Lung (tissue), 11 donors: ENCODE measurements at regions not wholly inside any gene's neighbourhood (a gene's known extent, or its start where the extent isn't known, plus 50 kb on each side); places are given as distances from the start of the nearest gene placed in this dataset.
A peak's percentile ranks its signal among the peaks of the same experiment; 100 is the strongest.
"Not testable (repeated sequence)": the region's sequence is repeated elsewhere in the genome, so short reads cannot be mapped to it uniquely, and the experiment has no call there.

Experiments
- ATAC-seq: fragments of 200-7000 bp; cut with Tn5 transposase; one replicate; pipeline ENCODE4 v1.9.1; 2020; ENCODE audit warnings: moderate number of reproducible peaks; ENCODE audit not compliant: insufficient read depth, low FRiP score
- DNase-seq, 3 donors: peaks; one replicate each; pipeline ENCODE4 v3.0.0-alpha.2; 2013 to 2017
- H3K27ac ChIP-seq, 2 donors: one replicate each; pipeline ENCODE4 v1.5.1; 2013; ENCODE audit warnings: mild to moderate bottlenecking in 2 of 2, moderate library complexity in 2 of 2, control low read depth in 1 of 2, inconsistent platforms in 1 of 2, low read depth in 1 of 2, low read length in 1 of 2
- H3K27me3 ChIP-seq, 3 donors: one replicate each; pipeline ENCODE4 v1.5.1; 2013; ENCODE audit warnings: low read length in 2 of 3; ENCODE audit not compliant: control insufficient read depth in 3 of 3, insufficient read depth in 3 of 3
- H3K36me3 ChIP-seq, 4 donors: one replicate each; pipeline ENCODE4 v1.5.1; 2013; ENCODE audit warnings: low read length in 4 of 4, mild to moderate bottlenecking in 1 of 4, moderate library complexity in 1 of 4; ENCODE audit not compliant: control insufficient read depth in 4 of 4, insufficient read depth in 4 of 4
- H3K4me1 ChIP-seq, 5 donors: one replicate each; pipeline ENCODE4 v1.5.1; 2013; ENCODE audit warnings: low read length in 5 of 5, mild to moderate bottlenecking in 2 of 5, moderate library complexity in 1 of 5; ENCODE audit not compliant: control insufficient read depth in 5 of 5, insufficient read depth in 5 of 5
- H3K4me3 ChIP-seq: one replicate; pipeline ENCODE4 v1.5.1; 2013; ENCODE audit warnings: mild to moderate bottlenecking, control low read depth, moderate library complexity
- H3K9ac ChIP-seq, 2 donors: one replicate each; pipeline ENCODE4 v1.5.1; 2013; ENCODE audit warnings: low read length in 2 of 2, control low read depth in 1 of 2; ENCODE audit not compliant: insufficient read depth in 1 of 2
- H3K9me3 ChIP-seq, 4 donors: one replicate each; pipeline ENCODE4 v1.5.1; 2013; ENCODE audit warnings: low read length in 3 of 4, mild to moderate bottlenecking in 1 of 4, moderate library complexity in 1 of 4; ENCODE audit not compliant: control insufficient read depth in 4 of 4, insufficient read depth in 3 of 4
- CTCF ChIP-seq: IDR thresholded peaks from 2 replicates; pipeline ENCODE4 v1.5.1; 2012; ENCODE audit warnings: mild to moderate bottlenecking; ENCODE audit errors: control extremely low read depth, extremely low read depth
- WGBS, 2 donors: extraction: QIAGEN DNeasy Blood & Tissue Kit; methylation state at CpG; one replicate each; pipeline ENCODE4 v1.1.7; 2013; 5-methylcytosine and 5-hydroxymethylcytosine counted together
- donor health status: control.
- donor health status: control.
- donor health status: Bipolar disorder and iron deficiency.
- donor health status: healthy.
- donor health status: DM: yes; HTN: yes; CAD: no.

GRCh38 chr14:35215110-35215813 lies 76.9 kb upstream of the PSMA6 start:
- peak; percentile 16 to 85 (median 80) for DNase-seq
- Histone ChIP-seq H3K27me3 (no peaks in the 10 kb centered on the region), H3K9ac (no peak overlapping the region), H3K36me3 (peaks cover 0 to 2% (median 0%) of the 10 kb centered on the region in 4 donors), H3K9me3 (no peaks in the 10 kb centered on the region), H3K4me1 (peaks cover 0 to 5% (median 0%) of the 10 kb centered on the region in 5 donors), H3K27ac (no peak overlapping the region), H3K4me3 (no peak overlapping the region)
- 66 to 81% methylated on average over 5 of the region's 5 CpGs for WGBS, 2 donors
- TF ChIP-seq CTCF, result no peak
- ATAC-seq, result no peak

- H3K4me3 ChIP-seq, H3K36me3 ChIP-seq, H3K27ac ChIP-seq, H3K27me3 ChIP-seq, ATAC-seq, H3K9me3 ChIP-seq, H3K9ac ChIP-seq, H3K4me1 ChIP-seq, DNase-seq: not testable (repeated sequence)
- WGBS, 2 donors, result 92 to 100% methylated on average over 2 of the region's 2 CpGs
Observed at GRCh38 chr14:35218176-35218575, 74.0 kb upstream of the PSMA6 start.

GRCh38 chr14:35218963-35219362 lies 73.2 kb upstream of the PSMA6 start:
- TF ChIP-seq CTCF, result no peak
- H3K36me3 ChIP-seq, result peaks cover 0 to 2% (median 0%) of the 10 kb centered on the region in 4 donors
- no peak overlapping the region for H3K9ac ChIP-seq
- H3K27me3 ChIP-seq, result no peaks in the 10 kb centered on the region
- DNase-seq (no peak), ATAC-seq (no peak)
- 97% methylated on average over 6 of the region's 6 CpGs for WGBS, 2 donors
- H3K9me3 ChIP-seq, result no peaks in the 10 kb centered on the region
- H3K4me1 ChIP-seq, result peaks cover 0 to 5% (median 1%) of the 10 kb centered on the region in 5 donors
- H3K27ac ChIP-seq, result no peak overlapping the region
- H3K4me3 ChIP-seq, result no peak overlapping the region

- DNase-seq (no peak), ATAC-seq (no peak)
- no peak overlapping the region for H3K4me3 ChIP-seq
- H3K9me3 ChIP-seq, result no peaks in the 10 kb centered on the region
- no peak overlapping the region for H3K27ac ChIP-seq
- H3K9ac ChIP-seq, result no peak overlapping the region
- 93 to 95% methylated on average over 3 of the region's 3 CpGs for WGBS, 2 donors
- H3K27me3 ChIP-seq, result no peaks in the 10 kb centered on the region
- TF ChIP-seq CTCF, result no peak
- H3K4me1 ChIP-seq, result peaks cover 0 to 5% (median 1%) of the 10 kb centered on the region in 5 donors
- peaks cover 0 to 2% (median 0%) of the 10 kb centered on the region in 4 donors for H3K36me3 ChIP-seq
Observed at GRCh38 chr14:35220027-35220676, 72.0 kb upstream of the PSMA6 start.
